Amniotic stem cell (primary cell): ENCODE measurements at regions not wholly inside any gene's neighbourhood (a gene's known extent, or its start where the extent isn't known, plus 50 kb on each side); places are given as distances from the start of the nearest gene placed in this dataset.
"Not testable (repeated sequence)": the region's sequence is repeated elsewhere in the genome, so short reads cannot be mapped to it uniquely, and the experiment has no call there.

Experiments used
- DNase-seq: peaks from one replicate; lab custom pipeline; 2025; lab: John Stamatoyannopoulos, UW

DNA sequence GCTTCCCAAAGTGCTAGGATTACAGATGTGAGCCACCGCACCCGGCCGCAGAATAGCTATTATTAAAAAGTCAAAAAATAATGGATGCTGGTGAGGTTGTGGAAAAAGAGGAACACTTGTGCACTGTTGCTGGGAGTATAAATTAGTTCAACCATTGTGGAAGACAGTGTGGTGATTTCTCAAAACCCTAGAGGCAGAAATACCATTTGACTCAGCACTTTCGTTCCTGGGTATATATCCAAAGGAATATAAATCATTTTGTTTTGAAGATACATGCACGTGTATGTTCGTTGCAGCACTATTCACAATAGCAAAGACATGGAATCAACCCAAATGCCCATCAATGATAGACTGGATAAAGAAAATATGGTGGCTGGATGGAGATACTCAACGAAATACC lies 132.1 kb upstream of the MED13 start:
- not testable (repeated sequence) for DNase-seq

DNA sequence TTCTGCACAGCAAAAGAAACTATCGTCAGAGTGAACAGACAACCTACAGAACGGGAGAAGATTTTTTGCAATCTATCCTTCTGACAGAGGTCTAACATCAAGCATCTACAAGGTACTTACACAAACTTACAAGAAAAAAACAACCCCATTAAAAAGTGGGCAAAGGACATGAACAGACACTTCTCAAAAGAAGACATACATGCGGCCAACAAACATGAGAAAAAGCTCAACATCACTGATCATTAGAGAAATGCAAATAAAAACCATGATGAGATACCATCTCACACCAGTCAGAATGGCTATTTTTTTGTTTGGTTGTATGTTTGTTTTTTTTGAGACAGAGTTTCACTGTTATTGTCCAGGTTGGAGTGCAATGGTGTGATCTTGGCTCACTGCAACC lies 131.5 kb upstream of the MED13 start:
- not testable (repeated sequence) for DNase-seq

DNA sequence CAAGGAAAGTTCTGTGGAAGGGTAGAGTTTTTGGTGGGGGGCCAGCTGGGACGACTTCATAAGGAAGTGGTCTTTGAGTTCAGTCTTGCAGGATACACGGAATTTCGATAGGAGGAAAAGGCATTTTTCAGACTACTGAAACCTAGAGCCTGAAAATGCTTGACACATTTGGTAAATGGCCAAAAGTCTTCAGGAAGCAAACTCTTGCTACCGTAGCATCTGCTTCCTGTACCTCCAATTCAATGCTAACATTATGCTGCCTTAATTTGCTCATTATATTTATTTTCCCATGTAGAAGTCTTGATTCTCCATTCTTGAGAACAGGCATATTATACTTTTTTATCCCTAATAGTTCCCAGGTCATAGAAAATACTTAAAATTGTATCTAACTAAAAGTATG lies 129.3 kb upstream of the MED13 start:
- no peak for DNase-seq

DNA sequence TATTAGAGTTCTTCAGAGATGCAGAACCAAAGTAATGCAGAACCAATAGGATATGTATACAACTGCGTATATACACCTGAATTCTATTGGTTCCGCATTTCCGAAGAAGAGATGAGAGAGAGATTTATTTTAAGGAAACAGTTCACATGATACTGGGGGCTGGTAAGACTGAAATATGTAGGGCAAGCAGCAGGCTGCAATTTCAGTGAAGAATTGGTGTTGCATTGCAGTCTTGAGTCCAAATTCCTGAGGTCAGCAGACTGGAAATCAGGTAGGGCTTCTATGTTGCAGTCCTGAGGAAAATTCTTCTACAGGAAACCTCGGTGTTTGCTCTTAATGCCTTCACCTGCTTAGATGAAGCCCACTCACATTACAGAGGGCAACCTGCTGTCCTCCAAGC lies 128.2 kb upstream of the MED13 start:
- DNase-seq = no peak

DNA sequence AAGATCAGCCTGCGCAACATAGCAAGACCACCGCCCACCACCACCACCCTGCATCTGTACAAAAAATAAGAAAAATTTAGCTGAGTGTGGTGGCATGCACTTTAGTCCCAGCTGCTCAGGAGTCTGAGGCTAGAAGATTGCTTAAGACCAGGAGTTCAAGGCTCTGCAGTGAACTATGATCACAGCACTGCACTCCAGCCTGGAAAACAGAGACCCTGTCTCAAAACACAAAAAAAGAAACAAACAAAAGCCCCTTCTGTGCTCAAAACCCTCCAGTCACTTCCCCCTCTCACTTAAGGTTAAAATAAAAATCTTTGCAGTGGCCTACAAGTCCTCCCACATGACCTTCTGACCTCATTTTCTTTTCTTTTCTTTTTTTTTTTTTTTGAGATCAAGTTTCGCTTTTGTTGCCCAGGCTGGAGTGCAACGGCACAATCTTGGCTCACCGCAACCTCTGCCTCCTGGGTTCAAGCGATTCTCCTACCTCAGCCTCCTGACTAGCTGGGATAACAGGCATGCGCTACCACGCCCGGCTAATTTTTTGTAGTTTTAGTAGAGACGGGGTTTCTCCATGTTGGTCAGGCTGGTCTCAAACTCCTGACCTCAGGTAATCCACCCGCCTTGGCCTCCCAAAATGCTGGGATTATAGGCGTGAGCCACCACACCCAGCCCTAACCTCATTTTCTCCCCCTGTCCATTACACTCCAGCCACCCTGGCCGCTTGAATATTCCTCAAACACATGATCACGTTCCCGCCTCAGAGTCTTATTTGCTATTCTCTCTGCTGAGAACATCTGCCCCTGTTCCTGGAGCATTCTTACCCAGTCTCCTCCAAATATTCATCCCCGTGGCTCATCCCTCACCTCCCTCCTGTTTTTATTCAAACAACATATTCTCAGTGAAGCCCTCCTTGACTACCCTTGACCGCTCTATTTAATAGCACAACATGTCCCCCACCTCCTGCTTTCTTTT lies 126.6 kb upstream of the MED13 start:
- DNase-seq = no peak

DNA sequence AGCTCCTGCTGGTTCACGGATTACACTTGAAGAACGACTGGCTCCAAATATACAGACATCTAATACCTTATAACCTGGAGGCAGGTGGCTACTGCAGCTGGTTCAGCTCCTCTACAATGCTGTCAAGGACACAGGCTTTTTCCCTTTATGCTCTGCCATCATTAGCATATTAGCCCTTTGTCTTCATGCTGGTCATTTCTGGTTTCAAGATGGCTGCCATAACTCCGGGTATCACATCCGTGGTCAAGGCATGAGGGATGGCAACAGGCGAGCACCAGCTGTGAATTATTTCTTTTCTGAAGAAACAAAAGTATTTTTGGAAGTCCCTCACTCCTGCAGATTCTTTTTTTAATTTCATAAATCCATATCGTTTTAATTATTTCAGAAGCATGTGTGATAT lies 124.3 kb upstream of the MED13 start:
- DNase-seq = no peak

DNA sequence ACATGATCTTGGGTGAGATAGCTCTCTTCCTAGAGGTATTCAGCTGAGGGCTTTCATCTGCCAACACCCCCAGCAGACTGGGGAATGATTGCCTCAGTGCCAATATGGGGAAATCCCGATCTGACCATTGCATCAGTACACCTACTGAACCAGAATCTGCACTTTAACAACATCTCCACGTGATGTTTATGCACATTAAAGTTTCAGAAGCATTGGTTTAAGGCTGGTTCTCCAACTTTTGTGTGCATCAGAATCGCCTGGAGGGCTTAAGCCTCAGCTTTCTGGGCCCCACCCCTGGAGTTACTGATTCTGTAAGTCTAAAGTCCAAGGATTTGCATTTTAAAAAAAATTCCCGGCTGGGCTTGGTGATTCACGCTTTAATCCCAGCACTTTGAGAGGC lies 123.6 kb upstream of the MED13 start:
- no peak for DNase-seq

DNA sequence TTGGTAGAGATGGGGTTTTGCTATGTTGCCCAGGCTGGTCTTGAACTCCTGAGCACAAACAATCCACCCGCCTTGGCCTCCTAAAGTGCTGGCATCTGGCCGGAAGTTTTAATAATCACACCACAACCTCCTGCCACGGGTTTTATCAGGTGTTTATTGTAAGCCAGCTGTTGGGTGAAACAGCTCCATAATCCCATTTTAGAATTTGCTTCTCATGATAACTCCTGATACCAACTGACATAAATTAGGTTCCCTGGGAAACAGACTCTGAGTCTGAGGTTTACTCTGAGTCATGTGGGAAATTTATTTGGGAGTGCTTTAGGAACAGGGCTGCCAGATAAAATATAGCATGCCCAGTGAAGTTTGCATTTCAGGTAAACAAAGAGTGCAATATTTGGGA lies 122.6 kb upstream of the MED13 start:
- no peak for DNase-seq

DNA sequence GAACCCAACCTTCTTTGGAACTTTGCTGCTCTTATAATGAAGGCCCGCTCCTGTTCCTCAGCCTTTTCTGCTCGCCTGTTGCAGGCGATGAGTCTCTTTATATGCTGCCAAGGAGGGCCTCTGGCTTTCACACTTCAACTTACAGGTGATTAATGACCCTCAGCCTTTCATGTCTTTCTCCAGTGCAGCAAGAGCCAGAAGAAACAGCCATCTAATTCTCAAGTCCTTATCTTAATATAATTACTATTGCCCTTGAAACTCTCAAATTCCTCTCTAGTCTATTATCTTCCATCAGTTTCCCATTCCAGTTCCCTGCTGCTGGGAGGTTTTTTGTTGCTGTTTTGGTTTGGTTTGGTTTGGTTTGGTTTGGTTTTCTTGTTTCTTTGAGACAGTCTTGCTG lies 121.8 kb upstream of the MED13 start:
- no peak for DNase-seq

DNA sequence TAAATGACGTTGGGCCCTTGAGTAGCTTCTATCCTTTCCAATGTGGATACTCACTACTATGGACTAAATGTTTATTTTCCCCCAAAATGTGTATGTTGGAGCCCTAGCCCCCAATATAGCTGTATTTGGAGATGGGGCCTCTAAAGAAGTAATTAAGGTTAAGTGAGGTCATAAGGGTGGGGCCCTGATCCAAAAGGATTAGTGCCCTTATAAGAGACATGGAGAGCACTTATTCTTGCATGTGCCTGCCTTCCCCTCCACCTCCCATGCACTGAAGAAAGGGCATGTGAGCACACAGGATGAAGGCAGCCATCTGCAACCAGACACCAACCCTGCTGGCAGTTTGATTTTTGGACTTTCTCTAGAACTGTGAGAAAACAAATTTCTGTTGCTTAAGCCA lies 115.7 kb upstream of the MED13 start:
- DNase-seq = no peak

DNA sequence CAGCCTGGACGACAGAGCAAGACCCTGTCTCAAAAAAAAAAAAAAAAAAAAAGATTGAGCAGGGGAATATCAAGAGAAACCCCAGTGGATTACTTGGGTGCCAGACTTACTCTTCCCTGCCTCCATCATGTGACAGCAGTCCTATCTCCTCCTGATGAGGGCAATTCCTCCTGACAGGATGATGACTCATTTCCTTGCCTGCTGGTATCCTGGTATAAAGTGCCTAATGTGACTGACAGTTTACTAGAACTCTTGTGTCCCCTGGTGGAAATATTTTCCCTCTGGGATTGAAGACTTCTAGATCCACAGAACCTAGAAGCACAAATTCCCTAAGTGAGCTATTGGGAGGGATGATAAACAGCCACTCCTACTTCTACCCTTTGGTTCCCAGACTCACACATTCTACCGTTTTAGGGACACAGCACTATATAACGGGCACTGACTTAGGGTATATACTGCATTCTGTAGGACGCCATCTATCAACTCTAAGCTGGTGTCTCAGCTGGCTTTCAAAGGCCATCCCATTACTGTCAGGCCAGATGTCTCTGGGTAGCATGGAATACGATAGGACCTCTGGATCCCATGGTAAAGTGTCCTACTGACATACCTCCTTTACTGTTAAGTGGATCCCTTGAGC lies 114.6 kb upstream of the MED13 start:
- DNase-seq = peak; percentile 13

DNA sequence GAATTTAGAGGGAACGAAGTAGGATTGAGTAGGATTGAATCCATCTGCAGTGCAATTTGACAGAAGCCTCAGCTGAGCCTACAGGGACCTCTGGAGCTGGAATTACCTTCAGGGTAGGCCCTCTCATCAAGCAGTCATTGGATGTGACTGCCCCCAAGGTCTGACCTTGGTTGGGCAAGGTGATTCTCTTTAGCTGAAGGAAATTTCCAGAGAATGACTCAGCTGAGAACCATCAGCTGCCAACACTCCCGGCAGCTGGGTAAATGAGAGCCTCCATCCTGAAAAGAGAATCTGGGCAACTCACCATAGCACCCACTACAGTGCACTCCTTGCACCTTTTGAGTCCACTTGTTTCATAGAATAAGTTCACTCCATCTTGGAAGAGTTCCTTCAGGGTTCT lies 113.5 kb upstream of the MED13 start:
- DNase-seq = no peak

DNA sequence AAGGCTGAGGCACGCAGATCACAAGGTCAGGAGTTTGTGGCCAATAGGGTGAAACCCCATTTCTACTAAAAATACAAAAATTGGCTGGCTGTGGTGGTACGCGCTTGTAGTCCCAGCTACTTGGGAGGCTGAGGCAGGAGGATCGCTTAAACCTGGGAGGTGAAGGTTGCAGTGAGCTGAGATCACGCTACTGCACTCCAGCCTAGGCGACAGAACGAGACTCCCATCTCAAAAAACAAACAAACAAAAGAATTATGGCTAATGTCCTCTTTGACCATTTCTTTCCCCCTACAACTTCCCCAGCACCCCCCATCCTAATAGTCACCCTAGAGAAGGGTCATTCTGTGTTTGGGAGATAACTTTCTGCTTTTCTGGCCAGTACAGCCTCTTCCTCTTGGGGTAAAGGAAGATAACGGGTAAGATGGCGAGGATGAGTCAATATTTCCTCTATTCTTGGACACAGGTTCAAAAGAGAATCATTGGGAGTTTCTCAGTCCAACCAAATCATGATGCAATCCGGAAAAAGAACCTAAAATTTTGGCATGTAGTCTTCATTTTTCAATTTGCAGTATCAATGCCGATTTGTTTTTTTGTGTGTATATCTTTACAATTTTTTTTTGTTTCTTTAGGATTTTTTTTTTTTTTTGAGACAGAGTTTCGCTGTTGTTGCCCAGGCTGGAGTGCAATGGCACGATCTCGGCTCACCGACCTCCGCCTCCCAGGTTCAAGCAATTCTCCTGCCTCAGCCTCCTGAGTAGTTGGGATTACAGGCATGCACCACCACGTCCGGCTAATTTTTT lies 107.6 kb upstream of the MED13 start:
- DNase-seq = no peak

DNA sequence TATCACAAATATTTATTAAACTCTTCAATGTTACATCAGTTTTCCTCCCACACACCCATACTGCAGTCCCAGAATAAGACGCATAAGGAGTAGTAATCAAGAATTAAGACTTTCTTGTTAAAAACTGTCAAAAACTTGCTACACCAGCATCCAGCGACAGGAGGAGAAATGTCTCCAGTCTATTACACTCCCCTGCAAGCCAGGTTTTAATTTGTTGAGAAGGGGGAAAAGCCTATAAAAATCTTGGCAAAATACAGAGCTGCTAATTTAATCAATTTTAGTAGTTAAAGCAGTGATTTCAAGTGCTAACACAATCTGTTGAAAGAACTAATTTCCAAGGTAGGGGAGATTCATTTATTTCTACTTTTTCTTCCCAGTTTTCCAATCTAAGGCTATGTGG lies 102.0 kb upstream of the MED13 start:
- DNase-seq = no peak

DNA sequence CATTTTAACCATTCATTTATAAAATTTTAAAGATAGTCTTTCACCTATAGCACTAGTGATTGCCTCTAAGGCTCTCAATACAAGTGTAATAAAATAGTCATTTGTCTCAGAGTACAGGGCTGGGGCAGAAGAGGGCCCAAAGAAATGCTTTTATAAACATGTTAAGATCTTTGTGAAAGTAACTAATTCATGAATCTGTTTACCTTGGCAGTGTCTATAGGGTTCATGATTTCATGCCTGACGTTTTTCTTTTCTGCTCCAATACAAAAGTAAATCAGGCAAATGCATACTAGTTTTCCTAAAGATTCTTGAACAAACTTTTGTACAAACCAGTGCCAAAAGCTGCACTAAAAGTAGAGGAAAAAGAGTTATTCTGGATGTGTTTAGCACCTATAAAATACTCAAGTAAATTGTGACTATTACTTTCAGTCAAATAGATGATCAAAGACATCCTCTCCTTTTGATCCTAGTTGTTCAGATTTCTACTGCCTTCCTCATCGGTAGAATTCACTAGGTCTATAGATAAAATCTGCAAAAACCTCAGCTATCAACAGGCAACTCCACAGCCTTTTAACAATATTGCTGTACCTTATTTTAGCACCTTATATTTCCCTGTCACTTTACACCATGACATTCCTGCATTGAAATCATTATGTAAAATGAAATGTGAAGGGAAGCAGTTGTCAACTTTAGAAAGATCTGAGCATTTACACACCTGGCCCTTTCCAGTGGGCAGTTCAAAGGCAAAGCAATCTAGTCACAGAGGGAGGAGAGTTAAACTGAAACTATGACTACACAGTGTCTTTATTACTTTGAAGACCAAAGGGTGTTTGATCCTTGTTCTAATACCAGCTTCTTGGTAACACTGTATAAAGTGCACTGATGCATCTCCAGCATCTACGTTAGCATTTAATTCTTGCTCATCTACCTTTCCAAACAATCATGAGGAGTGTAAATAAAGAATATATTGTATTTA lies 100.0 kb upstream of the MED13 start:
- DNase-seq = no peak

DNA sequence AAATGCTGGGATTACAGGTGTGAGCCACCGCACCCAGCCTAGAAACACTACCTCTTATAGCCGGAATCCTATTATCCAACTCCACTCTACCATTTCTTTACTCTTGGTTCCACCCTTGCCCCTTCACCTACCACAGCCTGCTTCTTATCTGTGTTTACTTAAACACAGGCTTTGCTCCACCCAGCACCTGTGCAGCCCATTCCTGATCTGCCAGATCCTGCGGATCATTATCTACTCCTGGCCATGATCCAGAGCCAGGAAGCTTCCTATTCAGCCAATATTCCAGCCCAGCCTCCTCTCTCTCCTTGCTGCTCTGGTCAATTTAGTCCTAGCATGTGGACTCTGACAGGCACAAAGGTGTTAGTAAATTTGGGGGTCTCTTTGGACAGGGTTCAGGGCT lies 98.8 kb upstream of the MED13 start:
- DNase-seq = no peak

DNA sequence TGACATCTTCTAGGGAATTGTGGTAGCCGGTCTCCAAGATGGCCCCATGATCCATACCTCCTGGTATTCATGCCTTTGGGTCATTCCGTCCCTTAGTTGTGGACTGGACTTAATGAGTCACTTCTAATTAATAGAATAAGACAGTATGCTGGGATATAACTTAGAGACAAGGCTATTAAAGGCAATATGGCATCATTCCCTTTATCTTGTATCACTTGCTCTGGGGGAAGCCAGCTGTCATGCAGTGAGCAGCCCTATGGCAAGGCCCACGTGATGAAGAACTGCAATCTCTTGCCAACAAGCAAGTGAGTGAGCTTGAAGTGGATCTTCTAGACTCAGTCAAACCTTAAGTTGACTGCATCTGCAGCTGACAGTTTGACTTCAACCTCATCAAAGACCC lies 97.8 kb upstream of the MED13 start:
- no peak for DNase-seq

DNA sequence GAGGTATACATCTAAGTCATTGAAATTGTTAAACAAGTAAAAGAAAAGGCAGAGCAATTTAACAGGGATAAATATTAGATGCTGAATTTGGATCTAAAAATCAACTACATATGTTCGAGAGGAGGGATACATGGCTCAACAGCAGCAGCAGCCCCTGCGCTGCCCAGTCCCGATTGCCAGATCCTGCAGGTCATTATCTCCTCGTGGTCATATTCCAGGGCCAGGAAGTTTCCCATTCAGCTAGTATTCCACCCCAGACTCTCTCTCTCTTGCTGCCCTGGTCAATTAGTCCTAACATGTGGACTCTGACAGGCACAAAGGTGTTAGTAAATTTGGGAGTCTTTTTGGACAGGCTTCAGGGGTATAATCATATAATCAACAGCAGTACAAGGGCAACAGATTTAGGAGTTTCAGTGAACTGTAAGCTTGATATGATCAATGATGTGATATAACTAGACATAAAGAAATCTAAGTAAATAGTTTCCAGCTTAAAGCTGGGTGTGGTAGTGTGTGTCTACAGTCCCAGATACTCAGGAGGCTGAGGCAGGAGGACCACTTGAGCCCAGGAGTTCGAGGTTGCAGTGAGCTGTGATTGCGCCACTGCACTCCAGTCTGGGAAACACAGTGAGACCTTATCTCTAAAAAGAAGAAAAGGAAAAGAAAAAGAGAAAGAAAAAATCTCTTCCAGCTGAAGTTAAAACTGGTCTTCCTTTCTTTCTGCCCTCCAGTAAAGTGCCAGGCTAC lies 96.5 kb upstream of the MED13 start:
- no peak for DNase-seq

DNA sequence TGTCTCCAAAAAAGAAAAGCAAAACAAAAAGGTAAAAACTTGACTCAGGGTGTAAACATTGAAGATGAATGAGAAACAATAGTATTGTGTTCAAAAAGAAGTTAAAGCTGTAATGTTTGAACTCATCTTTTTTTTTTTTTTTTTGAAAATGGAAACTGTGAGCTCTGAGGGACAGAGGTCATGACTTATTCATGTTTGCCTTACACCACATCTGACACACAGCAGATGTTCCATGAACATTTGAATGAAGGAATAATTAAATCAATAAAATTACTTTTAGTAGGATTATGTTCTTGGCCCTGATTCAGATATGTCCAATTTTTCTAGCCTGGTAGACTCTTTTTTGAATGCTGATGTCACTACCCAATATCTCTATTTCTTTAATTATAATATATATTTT lies 95.7 kb upstream of the MED13 start:
- no peak for DNase-seq

DNA sequence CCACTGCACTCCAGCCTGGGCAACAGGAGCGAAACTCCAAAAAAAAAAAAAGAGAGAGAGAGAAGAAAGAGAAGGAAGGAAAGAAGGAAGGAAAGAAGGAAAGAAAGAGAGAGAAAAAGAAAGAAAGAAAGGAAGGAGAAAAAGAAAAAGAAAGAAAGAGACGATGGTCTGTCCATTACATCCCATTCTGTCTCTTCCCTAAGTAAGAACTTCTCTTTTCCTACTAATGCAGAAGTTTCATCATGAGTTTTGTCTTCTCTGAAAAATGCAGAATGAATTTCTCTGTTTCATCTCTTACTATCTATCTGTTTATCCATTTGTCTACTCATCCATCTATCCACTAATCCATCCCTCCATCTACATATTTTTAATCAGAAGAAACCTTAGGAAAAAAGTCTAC lies 94.9 kb upstream of the MED13 start:
- no peak for DNase-seq

DNA sequence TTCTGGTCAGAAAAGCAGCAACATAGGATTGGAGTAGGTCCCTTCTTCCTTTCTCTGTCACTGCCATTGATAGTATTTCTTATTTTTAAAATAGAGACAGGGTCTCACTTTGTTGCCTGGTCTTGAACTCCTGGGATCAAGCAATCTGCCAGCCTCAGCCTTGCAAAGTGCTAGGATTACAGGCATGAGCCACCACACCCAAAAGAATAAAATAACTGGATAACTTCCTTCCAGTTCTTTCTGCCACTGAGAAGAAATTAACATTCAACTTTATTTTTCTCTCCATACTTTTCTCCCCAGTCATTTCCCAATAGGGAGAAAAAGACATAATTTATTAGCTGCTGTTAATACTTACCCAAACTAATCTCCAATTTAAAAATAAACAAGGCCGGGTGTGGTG lies 91.9 kb upstream of the MED13 start:
- DNase-seq = no peak
